HG03175 (cell line): ENCODE measurements at regions not wholly inside any gene's neighbourhood (a gene's known extent, or its start where the extent isn't known, plus 50 kb on each side); places are given as distances from the start of the nearest gene placed in this dataset.
"Not testable (repeated sequence)": the region's sequence is repeated elsewhere in the genome, so short reads cannot be mapped to it uniquely, and the experiment has no call there.

Source experiments
- ATAC-seq: cut with Tn5 transposase; IDR thresholded peaks from one replicate; pipeline ENCODE4 v1.9.1; 2021; ENCODE audit warnings: mild to moderate bottlenecking, moderate library complexity; ENCODE audit not compliant: unreplicated experiment

DNA sequence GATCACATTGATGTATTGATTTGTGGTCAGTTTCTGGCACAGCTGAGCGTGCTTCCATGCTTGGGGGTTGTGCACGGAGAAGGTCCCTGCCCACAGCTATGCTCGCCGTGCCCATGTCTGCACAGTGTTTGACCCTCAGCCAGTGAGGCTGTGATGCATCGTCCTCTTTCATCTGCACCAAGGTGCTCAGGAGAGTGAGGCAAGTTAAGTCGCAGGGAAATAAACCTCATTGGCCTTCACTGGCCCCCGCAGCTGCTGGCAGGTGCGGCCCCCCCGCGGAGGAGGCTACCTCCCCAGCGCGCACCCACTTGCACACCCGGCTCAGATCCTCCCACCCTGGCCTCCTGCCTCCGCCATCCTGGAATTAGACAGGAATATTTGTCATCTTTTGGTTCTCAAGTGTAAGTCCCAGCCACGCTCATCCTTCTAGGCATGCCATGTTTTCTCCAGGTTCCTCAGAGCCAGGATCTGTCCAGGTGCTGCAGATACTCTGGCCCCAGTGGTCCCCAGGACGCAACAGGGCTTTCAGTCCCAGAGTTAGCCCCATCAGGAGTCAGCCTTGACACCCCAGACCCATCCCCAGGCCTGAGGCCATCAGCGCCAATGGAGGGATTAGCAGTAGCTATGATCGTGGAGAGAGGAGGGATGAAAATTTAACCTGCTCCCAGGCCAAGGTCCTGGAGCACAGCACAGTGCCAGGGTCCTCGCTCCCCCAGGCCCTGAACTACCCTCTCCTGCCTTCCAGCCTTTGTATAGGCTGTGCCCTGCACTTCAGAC, 93.7 kb downstream of the OAT start:
- no peak for ATAC-seq

DNA sequence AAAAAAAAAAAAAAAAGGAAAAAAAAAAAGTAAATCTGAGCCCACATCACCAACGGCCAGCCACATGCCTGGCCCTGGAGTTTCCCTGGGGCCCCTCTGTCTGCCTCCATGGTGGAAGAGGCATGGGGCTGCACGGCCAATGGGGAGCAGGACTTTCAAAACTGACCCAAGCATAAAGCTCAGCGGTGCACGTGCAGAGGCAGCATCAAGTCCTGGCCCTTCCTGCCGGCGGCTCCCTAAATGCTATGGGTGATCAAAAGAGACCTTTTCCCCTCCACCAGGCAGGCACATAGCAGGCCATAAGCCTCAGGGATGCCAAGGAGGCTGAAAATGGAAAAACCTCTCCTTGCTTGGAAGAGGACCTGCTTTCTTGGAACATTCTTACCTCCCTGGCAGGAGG, 94.3 kb downstream of the OAT start:
- no peak for ATAC-seq

DNA sequence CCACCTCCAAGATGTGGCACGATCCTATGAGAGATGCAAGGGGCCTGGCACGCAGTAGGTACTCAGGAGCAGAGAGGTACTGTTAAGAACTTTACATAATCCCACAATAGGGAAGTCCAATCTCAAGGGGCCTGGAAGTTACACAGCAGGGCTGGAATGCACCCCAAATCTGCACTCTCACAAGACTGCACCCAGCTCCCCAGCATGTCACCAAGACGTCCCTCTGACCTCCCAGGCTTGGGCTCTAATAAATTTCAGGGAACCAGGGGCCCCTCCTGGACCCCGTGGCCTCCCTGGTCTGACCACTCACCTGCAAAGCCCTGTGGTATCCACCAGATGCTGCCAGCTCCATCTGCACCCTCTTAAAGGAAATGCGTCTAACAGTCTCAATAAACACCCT, 94.9 kb downstream of the OAT start:
- no peak for ATAC-seq

DNA sequence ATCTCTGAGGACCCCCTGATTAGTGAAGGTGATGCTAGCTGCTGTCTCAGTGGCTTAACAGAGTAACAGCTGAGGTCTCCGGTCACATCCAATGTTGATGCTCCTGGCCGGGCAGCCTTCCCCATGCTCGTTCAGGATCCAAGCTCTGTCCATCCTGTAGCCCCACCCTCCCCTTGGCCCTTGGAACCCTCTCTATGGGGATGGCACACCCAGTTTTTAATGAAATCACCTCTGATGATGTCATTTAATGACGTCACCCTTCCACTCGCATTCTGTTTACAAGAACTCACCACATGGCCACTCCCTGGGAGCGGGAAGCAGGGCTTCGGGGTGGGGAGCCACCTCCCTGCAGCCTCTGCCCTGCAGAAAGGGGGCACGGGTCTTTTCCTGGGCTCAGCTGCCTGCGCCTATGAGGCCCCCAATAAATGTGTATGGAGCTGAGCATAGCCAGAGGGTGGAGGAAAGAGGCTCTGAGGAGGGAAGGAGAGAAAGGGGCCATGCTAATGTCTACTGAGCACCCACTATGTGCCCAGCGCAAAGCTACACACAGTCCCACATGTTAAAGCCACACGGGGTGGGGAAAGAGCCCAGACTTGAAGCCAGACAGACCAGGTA, 95.5 kb downstream of the OAT start:
- no peak for ATAC-seq

DNA sequence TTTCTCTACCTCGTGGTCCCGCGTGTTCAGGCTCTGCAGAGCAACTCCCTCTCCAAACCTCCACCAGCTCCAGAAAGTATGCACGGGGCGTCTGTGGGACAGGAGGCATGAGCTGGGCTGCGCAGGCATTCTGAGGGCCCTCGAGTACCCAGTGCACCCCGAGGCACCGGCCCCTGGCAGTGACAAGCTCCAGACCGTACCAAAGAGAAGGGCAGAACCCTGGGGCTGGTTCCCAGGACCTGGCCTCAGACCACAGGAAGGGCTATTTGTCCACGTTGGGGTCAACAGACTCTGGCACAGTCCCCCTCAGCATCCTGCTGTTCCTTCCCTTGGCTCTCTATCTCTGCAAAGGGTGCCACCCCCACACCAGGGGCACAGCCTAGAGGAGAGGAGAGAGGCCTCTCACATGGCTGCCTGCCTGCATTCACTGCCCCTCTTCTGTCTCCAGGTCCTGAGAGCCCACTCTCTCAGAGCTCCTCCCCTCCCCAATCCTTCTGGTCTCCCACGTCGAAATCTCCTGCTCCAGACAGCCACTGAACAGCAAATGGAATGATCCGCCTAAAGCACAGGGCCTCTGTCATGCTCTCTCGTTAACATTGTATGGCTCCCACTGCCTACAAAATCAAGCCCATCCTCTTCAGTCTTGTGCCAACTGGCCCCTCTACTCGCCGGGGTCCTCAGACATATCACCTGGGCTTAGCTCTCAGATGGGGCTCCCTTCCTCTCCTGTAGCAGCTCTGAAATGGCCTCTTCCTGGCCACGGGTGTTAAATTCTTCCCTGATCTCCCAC, 96.3 kb downstream of the OAT start:
- ATAC-seq = no peak

DNA sequence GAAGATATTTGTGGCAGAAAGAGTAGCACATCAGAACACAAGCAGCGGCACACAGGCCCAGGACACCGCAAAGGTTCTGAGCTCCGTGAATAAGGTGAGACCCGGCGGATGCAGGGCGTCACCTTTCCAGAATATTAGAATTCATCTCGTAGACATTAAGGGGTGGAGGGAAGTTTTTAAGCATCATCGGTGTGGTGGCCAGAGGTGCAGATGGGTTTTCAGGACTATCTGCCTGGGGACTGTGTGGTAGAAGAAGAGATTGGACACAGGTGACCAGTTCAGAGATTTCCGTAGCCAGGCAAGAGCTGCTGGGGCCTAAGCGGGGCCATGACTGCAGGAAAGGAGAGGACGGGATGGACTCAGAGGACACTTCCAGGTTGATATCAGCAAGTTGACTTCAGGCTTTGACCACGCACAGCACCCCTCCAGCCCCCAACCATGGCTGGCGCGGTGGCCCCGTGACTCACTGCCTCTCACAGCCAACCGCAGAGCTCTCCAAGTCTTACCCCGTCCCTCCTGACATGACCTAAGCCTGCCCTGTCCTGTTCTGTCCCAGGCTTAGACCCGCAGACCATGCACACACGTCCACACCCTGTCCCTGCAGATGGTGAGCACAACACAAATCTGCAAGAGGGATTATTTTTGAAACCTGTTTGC, 97.2 kb downstream of the OAT start:
- ATAC-seq = no peak

DNA sequence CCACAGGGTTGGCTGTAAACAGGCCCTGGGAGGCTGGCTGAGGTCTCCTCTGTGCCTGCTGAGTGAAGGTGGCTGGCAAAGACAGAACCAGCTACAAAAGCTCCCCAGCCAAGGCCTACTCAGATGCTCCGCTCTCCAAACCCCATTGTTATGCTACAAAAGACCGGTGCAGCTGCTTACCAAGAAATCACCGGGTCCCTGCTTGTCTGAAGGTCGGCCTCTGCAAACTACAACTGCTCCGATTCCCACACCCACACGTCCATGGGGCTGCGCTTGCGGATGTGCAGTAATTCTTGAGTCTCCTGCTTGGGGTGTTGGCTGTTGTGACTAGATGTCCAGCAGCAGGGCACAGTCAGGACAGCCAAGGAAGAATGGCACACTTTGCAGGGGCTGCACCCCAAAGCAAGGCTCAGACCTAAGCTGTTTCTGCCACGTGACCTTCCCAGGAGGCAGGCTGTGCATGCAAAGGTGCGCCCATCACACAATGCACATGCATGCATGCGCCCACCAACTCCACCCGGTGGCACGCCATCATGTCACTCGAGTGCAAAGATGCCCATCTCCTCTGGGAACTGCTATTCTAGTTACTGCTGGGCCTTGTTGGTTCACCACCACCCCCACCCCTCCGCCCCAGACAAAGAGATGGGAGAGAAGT, 97.8 kb downstream of the OAT start:
- ATAC-seq = no peak

DNA sequence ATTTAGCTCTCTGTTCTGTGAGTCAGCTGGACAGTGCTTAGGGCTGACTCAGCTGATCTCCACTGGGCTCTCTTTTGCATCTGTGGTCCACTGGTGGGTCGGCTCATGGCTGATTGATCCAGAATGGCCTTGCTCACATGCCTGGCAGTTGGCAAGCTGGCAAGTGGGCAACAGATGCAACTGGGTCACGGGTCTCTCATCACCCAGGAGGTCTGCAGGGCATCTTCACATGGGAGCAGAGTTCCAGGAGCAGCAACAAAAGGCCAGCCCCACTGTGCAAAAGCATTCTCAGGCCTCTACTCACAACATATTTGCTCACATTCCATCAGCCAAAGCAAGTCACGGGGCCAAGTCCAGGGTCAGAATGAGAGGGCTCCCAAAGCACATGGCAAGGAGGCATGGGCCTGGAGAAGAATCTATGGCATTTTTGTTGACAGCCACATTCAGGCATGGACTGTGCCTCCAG, 98.8 kb downstream of the OAT start:
- no peak for ATAC-seq

DNA sequence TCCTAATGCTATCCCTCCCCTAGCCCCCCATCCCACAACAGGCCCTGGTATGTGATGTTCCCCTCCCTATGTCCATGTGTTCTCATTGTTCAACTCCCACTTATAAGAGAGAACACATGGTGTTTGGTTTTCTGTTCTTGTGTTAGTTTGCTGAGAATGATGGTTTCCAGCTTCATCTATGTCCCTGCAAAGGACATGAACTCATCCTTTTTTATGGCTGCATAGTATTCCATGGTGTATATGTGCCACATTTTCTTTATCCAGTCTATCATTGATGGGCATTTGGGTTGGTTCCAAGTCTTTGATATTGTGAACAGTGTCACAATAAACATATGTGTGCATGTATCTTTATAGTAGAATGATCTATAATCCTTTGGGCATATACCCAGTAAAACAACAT, 99.2 kb downstream of the OAT start:
- ATAC-seq = not testable (repeated sequence)

DNA sequence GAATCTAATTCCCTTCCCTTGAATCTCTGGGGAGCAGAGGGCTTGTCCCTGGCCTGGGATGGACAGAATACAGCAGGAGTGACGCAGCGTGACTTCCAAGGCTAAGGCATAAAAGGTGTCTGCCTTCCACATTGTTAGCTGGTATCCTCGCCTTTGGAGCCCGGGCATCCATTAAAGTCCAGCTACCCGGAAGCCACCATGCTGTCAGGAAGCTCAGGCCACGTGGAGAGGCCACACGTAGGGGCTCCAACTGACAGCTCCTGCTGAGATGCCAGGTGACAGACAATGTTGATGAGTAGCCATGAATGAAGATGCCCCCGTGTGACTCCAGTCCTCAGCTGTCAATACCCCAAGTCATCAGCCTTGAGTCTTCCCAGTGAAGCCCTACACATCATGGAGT, 99.9 kb downstream of the OAT start:
- no peak for ATAC-seq

DNA sequence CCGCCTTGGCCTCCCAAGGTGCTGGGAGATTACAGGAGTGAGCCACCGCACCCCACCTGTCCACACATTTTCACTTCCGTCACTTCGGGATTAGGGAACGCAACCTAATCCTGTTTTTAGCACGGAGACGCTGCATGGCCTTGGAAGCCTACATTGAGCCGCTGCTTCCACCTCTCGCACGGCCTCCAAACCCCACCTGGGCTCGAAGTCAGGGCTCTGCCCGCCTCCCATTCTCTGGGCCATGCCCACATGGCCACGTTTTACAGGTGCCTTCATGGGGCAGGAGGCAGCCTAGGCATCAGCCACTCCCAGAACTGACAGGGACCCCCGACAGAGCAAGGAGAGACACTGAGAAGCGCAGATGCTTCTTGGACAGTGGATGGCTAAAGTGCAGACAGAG, 100.6 kb downstream of the OAT start:
- ATAC-seq = no peak

DNA sequence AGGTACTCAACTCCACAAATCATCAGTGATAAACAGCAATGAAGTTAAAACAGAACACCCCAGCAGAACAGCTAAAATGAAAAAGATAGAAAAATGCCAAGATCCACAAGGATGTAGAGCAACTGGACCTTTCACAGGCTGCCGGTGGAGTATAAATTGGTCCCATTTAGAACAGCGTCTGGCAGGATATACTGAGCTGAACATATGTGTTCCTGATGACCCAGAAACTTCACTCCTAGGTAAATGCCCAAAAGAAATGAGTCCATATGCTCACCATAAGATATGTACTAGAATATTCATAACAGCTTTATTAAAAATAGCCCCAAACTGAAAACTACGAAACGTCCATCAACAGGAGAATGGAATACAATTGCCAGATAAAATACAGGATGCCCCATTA, 102.4 kb downstream of the OAT start:
- ATAC-seq = no peak

DNA sequence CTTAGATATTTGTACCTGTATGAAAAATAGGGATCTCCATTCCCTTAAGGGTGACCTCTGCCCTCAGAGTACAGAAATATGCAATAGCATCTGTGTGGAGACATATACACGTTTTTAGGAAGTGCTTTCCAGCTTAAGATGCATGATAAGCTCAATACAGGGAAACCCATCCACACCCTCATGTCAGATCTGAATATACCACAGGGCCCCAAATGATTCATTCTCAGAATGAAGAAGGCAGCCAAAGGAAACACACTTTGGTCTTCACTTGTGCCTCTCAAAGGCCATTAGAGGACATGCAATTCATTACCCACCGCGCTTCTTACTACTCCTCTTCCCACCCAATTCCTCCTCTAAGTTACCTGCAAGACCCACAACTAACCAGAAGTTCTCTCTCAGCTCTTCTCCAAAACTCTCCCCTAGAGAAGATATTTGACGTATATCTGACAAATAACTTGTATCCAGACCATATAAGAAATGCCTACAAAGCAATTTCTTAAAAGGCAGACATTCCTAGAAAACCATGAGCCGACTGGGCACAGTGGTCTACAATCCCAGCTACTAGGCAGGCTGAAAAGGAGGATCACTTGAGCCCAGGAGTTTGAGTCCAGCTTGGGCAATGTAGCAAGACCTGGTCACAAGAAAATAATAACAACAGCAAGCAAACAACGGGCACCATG, 103.0 kb downstream of the OAT start:
- ATAC-seq = no peak

DNA sequence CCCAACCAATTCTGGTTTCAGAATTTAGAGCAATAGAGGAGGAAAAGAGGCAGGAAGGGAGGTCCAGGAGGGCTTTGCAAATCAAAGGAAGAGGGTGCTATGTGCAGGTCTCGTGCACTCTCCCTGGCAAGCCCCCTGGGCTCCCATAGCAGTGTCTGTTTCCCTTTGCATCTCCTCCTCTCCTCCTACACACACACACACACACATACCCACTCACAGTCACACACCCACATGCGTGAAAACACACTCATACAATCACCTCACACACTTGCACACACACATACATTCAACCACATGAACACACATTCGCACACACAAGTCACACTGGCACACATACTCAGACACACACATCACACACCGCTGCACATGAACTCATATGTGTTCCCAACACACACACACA, 105.3 kb downstream of the OAT start:
- no peak for ATAC-seq

DNA sequence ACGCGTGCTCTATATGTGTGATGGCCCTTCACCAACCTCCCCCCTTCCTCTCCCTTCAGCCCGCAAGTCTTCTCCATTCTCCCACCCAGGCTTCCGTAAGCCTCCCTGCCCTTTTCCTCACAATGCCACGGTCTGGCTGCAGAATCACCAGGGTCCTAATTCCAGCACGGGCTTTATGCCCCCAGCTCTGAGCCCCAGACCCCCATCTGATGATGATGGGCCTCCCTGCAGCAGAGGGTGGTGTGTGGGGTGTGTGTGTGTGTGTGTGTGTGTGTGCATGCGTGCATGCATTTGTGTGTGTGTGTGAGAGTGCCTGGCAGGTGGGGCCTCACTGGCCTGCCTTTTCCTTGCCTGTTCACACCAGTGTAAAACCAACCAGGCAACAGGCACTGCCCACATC, 109.9 kb downstream of the OAT start:
- ATAC-seq = no peak

DNA sequence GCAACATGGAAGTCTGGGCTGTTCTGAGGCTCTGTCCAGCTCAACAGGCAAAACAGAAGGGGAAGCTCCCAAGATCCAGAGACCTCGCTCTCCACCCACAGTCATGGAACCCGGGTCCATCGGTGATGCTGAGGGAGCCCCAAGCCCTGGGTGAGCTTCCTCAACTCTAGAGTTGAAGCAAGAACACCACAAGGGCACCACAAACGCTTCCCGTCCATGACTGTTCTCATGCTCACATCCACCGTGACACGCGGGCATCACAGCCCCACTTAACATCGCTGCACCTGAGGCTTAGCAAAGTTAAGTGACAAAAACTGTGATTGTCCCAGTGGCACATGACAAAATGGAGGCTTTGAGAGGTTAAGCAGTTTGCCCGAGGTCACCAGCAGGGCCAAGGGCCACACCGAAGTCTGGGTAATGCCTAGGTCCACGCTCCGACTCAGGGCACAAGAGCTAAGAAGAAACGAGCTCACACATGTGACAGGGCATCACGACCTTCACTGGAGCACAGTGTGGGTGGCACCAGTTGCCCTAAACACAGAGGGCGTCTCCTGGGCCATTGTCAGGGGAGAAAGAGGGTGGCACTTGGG, 110.6 kb downstream of the OAT start:
- no peak for ATAC-seq

DNA sequence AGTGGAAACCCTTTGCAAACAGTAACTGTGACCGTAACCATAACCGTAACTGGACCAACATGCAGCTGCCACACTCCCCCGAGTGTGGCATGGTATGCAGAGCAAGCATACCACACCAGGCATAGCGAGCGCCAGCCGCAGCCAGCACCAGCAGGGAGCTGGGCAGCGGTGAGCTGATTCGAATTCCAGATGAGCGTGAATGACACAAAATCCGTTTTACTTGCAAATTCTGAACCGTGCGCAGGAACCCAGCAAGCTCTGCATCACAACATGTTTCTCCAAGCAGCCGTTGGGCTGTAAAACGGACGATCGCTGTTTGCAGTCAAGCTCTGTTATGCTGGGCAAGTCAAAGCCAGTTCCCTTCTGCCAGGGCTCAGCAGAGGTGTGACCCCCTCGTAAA, 111.1 kb downstream of the OAT start:
- ATAC-seq = no peak

DNA sequence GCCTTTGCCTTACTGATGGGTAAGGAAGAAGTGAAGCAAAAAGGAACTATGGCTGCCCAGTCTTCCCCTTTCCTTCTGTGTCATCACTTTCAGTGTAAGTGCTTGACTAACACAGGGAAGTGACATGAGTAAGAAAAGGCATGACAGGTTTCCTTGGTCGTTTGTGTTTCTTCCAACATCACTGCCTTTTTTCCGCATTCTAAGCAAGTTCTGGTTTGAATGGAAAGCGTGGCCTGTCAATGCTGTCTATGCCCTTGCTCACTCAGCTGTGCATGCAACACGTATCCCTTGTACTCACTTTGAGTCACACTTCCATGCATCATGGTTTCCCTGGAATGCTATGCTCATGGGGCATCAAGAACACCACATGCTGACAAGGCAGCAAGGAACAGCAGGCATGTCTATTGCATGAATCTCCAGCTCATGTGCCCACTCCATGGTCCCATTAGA, 111.8 kb downstream of the OAT start:
- no peak for ATAC-seq

DNA sequence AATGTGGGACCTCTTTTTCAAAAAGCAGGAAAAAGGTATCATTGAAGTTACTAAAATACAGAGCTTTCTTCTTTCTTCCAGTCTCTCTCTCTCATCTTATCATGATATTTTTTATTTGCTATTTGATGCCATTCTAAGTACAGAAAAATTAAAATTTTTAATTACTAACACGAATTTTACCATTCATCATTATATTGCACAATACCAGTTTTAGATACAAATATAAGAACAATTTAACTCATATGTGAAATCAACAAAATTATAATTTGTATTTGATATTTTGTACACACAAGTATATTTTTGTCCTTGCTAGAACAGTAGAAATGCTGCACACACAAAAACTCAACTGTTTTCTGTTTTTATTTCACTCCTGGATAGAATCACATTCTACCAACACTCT, 112.2 kb downstream of the OAT start:
- ATAC-seq = no peak

DNA sequence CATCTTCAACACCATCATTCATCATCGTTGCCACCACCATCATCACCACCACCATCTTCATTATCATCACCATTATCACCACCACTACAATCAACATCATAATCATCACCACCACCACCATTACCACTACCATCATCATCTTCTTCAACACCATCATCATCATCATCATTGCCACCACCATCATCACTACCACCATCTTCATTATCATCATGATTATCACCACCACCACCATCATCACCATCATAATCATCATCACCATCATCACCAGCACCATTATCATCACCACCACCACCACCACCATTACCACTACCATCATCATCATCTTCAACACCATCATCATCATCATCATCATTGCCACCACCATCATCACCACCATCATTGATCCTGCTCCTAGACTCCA, 112.7 kb downstream of the OAT start:
- no peak for ATAC-seq
